Limb (tissue), 2 donors: ENCODE measurements at regions not wholly inside any gene's neighbourhood (a gene's known extent, or its start where the extent isn't known, plus 50 kb on each side); places are given as distances from the start of the nearest gene placed in this dataset.
"Not testable (repeated sequence)": the region's sequence is repeated elsewhere in the genome, so short reads cannot be mapped to it uniquely, and the experiment has no call there.

ENCODE experiments used
- DNase-seq, 2 donors: peaks; one replicate each; pipeline ENCODE4 v3.0.0-alpha.2; 2016; ENCODE audit errors: extremely low spot score in 2 of 2

DNA sequence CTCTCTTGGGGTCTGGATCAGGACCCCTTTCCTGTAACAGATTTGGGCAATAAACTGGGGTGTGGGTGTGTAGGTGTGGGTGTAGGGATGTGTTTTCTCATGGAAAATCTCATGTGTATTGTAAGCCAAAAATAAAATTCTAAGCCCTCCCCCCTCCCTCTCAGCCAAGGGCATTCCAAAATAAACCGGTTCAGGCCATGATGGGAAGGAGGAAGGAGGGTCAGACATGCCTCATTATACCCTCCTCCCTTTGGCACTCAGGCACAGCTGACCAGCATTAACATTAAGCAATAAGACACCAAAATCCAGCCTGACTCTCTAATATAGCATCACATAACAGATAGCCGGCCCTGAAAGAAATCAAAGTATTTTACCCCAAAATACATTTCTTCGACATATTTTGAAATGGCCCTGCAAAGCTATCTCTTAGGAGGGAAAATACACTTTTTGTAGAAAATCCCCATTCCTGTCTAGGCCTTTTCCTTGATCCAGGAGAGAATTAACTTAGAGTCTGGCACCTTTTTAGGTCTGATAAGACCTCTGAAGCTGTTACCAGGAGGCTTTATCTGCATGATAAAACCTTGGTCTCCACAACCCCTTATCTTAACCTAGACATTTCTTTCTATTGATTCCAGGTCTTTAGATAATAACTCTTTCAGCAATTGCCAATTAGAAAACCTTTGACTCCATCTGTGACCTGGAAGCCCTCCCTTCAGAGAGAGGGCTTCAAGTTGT, 128.7 kb upstream of the COL5A2 start:
- no peak for DNase-seq

DNA sequence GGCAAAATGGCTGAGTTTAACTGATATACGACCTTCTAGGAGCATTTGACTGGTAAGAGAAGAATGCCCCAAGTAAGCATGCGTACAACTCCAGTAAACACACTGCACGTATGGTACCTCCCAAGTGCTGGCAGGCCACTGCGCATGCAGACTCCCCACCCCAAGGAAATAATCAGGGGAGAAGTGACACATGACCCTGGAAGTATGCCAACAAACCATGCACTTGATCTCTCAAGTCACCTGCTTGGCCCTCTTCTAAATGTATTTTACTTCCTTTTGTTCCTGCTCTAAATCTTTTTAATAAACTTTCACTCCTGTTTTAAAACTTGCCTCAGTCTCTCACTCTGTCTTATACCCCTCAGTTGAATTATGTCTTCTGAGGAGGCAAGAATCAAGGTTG, 129.8 kb upstream of the COL5A2 start:
- DNase-seq = no peak

DNA sequence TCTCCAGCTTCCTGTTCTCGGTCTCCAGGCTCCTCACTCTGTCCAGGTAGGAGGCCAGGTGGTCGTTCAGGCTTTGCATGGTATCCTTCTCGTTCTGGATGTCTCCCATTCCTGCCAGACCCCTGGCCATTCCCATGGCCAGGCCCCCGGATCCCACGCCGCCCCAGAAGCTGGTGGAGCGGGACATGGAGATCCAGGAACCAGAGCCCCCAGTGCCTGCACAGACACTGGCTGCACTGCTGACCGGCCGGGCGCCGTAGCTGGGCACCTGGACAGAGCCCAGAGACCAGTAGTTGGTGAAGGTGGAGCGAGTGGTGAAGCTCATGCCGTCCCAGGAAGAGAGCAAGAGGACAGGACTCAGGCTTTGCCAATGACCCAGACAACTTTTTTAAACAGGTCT, 129.1 kb upstream of the WDR75 start:
- DNase-seq = no peak

GRCh38 chr2:189312643-189313042, 128.6 kb upstream of the WDR75 start:
- DNase-seq = no peak

GRCh38 chr2:189318761-189319160, 122.5 kb upstream of the WDR75 start:
- DNase-seq = no peak

GRCh38 chr2:189319424-189319823, 121.8 kb upstream of the WDR75 start:
- not testable (repeated sequence) for DNase-seq

DNA sequence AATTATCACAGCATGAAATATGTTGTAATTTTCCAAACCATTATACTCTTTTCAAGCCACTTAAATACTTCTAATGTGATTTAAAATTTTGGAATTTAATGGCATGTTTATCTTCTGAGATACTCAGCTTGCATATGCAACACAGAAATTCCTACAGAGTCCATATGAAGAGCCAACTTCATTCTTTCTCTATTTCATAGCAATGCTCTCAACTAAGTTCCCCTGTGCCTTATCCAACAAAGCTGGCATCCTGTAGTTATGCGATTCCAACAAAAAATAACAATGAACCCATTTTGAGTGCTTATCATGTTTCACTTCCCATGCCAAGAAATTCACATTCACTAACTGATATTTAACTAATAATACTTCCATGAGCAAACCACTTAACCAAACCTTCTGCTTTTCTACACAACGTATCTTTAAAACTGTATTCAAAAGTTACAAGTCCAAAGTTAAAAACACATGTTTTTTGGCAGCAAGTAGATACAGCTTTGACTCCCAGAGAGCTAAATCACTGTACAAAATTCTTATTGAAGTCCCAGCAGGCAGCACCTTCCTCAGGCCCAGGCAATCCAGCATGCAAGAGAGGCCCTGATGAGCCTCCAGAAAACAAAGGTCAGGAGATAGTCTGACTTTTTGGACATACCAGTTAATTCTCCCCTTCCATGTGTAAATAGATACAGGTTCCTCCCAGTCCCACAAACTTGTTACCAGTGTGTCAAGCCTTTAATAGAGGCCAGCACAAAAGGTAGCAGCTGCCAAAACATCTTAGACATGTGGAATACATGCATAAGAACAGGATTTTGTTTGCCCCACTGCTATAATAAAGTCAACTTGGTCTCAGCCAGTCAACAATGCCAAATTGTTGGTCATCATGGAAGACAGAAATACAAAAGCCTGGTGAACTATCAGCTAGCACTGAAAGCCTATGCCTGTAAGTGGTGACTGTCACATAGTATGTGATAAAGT, 113.1 kb upstream of the WDR75 start:
- DNase-seq = peak in 1 of 2 donors; percentile 34

- DNase-seq = no peak
These were observed 112.4 kb upstream of the WDR75 start for GRCh38 chr2:189328848-189329245.

DNA sequence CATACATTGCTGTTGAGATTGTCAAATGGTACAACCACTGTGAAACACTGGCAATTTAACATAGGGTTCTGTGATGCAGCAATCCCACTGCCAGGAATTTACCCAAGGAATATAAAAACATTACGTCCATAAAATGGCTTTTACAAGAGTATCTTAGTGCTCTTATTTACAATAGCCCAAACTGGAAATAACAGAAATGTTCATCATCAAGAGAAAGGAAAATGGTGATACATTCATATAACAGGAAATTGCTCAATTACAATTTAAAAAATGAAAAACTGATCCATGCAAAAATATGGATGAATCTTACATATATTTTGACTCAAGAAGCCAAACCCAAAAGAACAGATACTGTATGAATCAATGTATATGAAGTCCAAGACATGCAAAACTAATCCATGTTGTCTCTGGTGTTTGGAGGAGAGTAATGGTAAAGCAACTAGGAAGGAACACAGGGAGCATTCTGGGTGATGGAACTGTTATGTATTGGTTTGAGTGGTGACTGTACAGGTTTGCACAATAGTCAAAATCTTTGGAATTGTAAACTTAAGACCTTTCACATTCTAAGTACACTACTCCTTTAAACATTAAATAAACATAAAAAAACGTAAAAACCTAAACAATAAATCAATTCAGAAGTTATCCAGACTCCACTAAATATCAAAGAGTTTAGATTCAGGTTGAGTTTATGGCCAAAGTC, 104.8 kb upstream of the WDR75 start:
- DNase-seq = no peak

DNA sequence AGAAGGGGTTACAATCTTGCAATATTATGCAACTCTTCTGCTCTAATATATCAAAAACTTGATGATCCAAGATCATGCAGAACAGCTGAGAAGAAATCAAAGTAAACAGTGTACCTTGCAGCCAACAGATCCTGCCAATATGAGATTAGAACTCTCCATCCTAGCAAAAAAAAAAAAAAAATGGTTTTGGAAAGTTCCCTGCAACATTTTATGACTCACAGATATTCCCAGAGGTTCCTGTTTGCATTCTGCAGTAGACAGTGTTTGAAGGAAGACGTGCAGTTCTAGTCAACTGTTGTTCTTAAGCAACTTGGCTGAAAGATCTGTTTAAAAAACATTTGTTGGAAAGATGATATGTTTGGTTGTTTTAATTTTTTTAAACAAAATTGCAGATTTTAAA, 103.6 kb upstream of the WDR75 start:
- peak in 1 of 2 donors; percentile 77 for DNase-seq

GRCh38 chr2:189338115-189338514, 103.2 kb upstream of the WDR75 start:
- DNase-seq = no peak

GRCh38 chr2:189341077-189341476, 100.2 kb upstream of the WDR75 start:
- no peak for DNase-seq

- DNase-seq = no peak
These were observed 97.2 kb upstream of the WDR75 start for GRCh38 chr2:189344043-189344442.

- peak in 1 of 2 donors; percentile 71 for DNase-seq
These were observed 93.7 kb upstream of the WDR75 start for GRCh38 chr2:189347540-189347939.

DNA sequence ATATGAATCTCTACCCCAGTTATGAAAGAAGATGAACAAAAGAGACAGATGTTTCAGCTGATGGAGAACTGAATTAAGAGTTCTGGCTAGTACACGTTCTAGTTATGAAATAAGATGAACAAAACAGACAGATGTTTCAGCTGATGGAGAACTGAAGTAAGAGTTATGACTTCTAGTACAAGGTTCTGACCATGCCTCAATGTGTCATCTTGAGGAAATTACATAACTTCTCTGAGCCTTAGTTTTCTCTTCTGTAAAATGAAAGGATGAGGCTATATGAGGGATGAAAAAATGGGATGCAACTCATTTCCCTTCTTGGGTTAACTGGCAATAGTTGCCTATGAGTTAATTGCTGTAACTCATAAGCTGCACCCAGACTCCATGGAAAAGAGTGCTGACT, 92.9 kb upstream of the WDR75 start:
- DNase-seq = no peak

- no peak for DNase-seq
These were observed 90.6 kb upstream of the WDR75 start for GRCh38 chr2:189350540-189351209.

DNA sequence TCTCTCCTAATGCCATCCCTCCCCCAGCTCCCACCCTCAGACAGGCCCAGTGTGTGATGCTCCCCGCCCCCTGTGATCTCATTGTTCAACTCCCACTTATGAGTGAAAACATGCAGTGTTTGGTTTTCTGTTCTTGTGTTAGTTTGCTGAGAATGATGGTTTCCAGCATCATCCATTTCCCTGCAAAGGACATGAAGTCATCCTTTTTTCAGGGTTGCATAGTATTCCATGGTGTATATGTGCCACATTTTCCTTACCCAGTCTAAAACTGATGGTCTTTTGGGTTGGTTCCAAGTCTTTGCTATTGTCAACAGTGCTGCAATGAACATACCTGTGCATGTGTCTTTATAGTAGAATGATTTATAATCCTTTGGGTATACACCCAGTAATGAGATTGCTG, 89.3 kb upstream of the WDR75 start:
- DNase-seq = not testable (repeated sequence)

DNA sequence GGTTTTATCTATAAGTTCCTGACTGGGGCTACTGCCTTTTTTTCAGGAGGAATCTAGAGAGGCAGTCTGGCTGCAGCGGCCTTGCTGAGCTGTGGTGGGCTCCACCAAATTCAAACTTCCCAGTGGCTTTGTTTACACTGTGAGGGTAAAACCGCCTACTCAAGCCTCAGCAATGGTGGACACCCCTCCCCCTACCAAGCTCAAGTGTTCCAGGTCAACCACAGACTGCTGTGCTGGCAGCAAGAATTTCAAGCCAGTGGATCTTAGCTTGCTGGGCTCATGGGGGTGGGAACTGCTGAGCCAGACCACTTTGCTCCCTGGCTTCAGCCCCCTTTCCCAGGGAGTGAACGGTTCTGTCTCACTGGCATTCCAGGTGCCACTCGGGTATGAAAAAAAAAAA, 83.9 kb upstream of the WDR75 start:
- DNase-seq = not testable (repeated sequence)

- DNase-seq = no peak
These were observed 80.4 kb upstream of the WDR75 start for GRCh38 chr2:189360861-189361260.

GRCh38 chr2:189362283-189362682, 79.0 kb upstream of the WDR75 start:
- no peak for DNase-seq

- DNase-seq = no peak
These were observed 77.7 kb upstream of the WDR75 start for GRCh38 chr2:189363559-189363958.
